ENCODE measurements at regions not wholly inside any gene's neighbourhood (a gene's known extent, or its start where the extent isn't known, plus 50 kb on each side); places are given as distances from the start of the nearest gene placed in this dataset.
"Not testable (repeated sequence)": the region's sequence is repeated elsewhere in the genome, so short reads cannot be mapped to it uniquely, and the experiment has no call there.

GRCh38 chr16:5214466-5214865, 116.9 kb upstream of the EEF2KMT start:
- no peak for DNase-seq

GRCh38 chr16:5212501-5212900, 114.9 kb upstream of the EEF2KMT start:
- not testable (repeated sequence) for DNase-seq

GRCh38 chr16:5207862-5208498, 110.4 kb upstream of the EEF2KMT start:
- DNase-seq = not testable (repeated sequence)

GRCh38 chr16:5207001-5207523, 109.5 kb upstream of the EEF2KMT start:
- no peak for DNase-seq

GRCh38 chr16:5206331-5206990, 108.9 kb upstream of the EEF2KMT start:
- no peak for DNase-seq

GRCh38 chr16:5205361-5206040, 107.9 kb upstream of the EEF2KMT start:
- DNase-seq = no peak

GRCh38 chr16:5203675-5204074, 106.1 kb upstream of the EEF2KMT start:
- not testable (repeated sequence) for DNase-seq

GRCh38 chr16:5200123-5200522, 102.5 kb upstream of the EEF2KMT start:
- no peak for DNase-seq

GRCh38 chr16:5196204-5196603, 98.6 kb upstream of the EEF2KMT start:
- DNase-seq = no peak

GRCh38 chr16:5193861-5194260, 96.3 kb upstream of the EEF2KMT start:
- DNase-seq = no peak

- no peak for DNase-seq
Observed at GRCh38 chr16:5188989-5189352, 91.4 kb upstream of the EEF2KMT start.

- no peak for DNase-seq
Observed at GRCh38 chr16:5188318-5188988, 90.9 kb upstream of the EEF2KMT start.

GRCh38 chr16:5187402-5187952, 89.9 kb upstream of the EEF2KMT start:
- no peak for DNase-seq

GRCh38 chr16:5186381-5186903, 88.8 kb upstream of the EEF2KMT start:
- DNase-seq = no peak

GRCh38 chr16:5176505-5176904, 78.9 kb upstream of the EEF2KMT start:
- no peak for DNase-seq

- DNase-seq = no peak
Observed at GRCh38 chr16:5175266-5175665, 77.7 kb upstream of the EEF2KMT start.

- no peak for DNase-seq
Observed at GRCh38 chr16:5166486-5166885, 68.9 kb upstream of the EEF2KMT start.

- not testable (repeated sequence) for DNase-seq
Observed at GRCh38 chr16:5165429-5165828, 67.8 kb upstream of the EEF2KMT start.

- not testable (repeated sequence) for DNase-seq
Observed at GRCh38 chr16:5162801-5163200, 65.2 kb upstream of the EEF2KMT start.

- DNase-seq = not testable (repeated sequence)
Observed at GRCh38 chr16:5161888-5162287, 64.3 kb upstream of the EEF2KMT start.

- not testable (repeated sequence) for DNase-seq
Observed at GRCh38 chr16:5160010-5160409, 62.4 kb upstream of the EEF2KMT start.

GRCh38 chr16:5159537-5159936, 61.9 kb upstream of the EEF2KMT start:
- not testable (repeated sequence) for DNase-seq

GRCh38 chr16:5158494-5158893, 60.9 kb upstream of the EEF2KMT start:
- no peak for DNase-seq

Data from activated naive CD4-positive, alpha-beta T cell treated with anti-CD3 and anti-CD28 coated beads, Interleukin-2, amount 50 U/mL, for 16 hours (primary cell).